K562 (cell line): ENCODE measurements at regions not wholly inside any gene's neighbourhood (a gene's known extent, or its start where the extent isn't known, plus 50 kb on each side); places are given as distances from the start of the nearest gene placed in this dataset.

Experiments
- ATAC-seq: fragments of 200-7000 bp; cut with Tn5 transposase; 3 replicates; pipeline ENCODE4 v1.9.1; 2020; ENCODE audit warnings: moderate library complexity
- BruUV-seq: library from RNA; stranded (reverse); fragments of 400-500 nt; replicated peaks from 2 replicates; lab custom pipeline; 2021; lab: Mats Ljungman, UMichigan
- CTCF ChIA-PET: fragments of 300-600 bp; formaldehyde crosslinking; extraction: SDS; loops from one replicate; lab custom pipeline; 2021; ENCODE audit warnings: low intra/inter-chr PET ratio; lab: Yijun Ruan, JAX
- POLR2A ChIA-PET: fragments of 300-600, 350-650 bp; sonication (Branson Sonifier 250); formaldehyde crosslinking; extraction: SDS; loops from one replicate; lab custom pipeline; 2021; ENCODE audit warnings: antibody characterized with exemption, inconsistent platforms; lab: Yijun Ruan, JAX
- DNase-seq, 4 experiments: peaks; one replicate each; pipeline versions ENCODE4 v3.0.0 to v3.0.0-alpha.2; 2011 to 2018; ENCODE audit warnings: low spot score in 3 of 4, mixed read lengths in 3 of 4; ENCODE audit errors: extremely low read depth in 1 of 4
- FAIRE-seq: peaks from 2 replicates; lab custom pipeline; 2011; peaks lifted over from hg19 to GRCh38; lab: Jason Lieb, UNC
- H2AFZ ChIP-seq: 2 replicates; pipeline ENCODE4 v1.6.0; 2011; ENCODE audit warnings: low read depth, low read length, control low read depth, inconsistent platforms
- H3K27ac ChIP-seq: fragments of 200-600 bp; 3 replicates; pipeline ENCODE4 v1.8.0; 2011; ENCODE audit warnings: low read depth, mild to moderate bottlenecking, control low read depth, inconsistent platforms, low read length, moderate library complexity, mixed read lengths; ENCODE audit errors: extremely low read depth
- H3K27me3 ChIP-seq, 2 experiments: fragments of 300-600 bp in 1 of 2; 2 replicates in 1 of 2; 3 replicates in 1 of 2; pipeline versions ENCODE4 v1.6.0 to v1.8.0; 2011; ENCODE audit warnings: inconsistent platforms in 2 of 2, low read length in 2 of 2, mild to moderate bottlenecking in 1 of 2, mixed read lengths in 1 of 2, moderate library complexity in 1 of 2; ENCODE audit not compliant: control insufficient read depth in 2 of 2, insufficient read depth in 2 of 2
- H3K36me3 ChIP-seq: fragments of 300-600 bp; 3 replicates; pipeline ENCODE4 v1.8.0; 2011; ENCODE audit warnings: mild to moderate bottlenecking, low read length, inconsistent platforms; ENCODE audit not compliant: control insufficient read depth, insufficient read depth
- H3K4me1 ChIP-seq, 2 experiments: fragments of 200-600 bp in 1 of 2; replicated peaks in 1 of 2; 2 replicates in 1 of 2; 3 replicates in 1 of 2; pipeline versions ENCODE4 v1.5.1 to v1.8.0; 2011; ENCODE audit warnings: inconsistent platforms in 2 of 2, low read length in 2 of 2, mild to moderate bottlenecking in 1 of 2, mixed read lengths in 1 of 2, moderate library complexity in 1 of 2; ENCODE audit not compliant: control insufficient read depth in 2 of 2, insufficient read depth in 2 of 2
- H3K4me2 ChIP-seq: 2 replicates; pipeline ENCODE4 v1.6.1; 2011; ENCODE audit warnings: low read length, control low read depth, inconsistent platforms, mixed read lengths; ENCODE audit not compliant: insufficient read depth
- H3K4me3 ChIP-seq: fragments of 200-600 bp; sonication (generic), shearing (Covaris generic); 2 replicates; pipeline ENCODE4 v1.5.1; 2016; ENCODE audit warnings: control low read depth, inconsistent platforms
- H3K79me2 ChIP-seq: fragments of 200-600 bp; 3 replicates; pipeline ENCODE4 v1.8.0; 2011; ENCODE audit warnings: low read length, inconsistent platforms; ENCODE audit not compliant: control insufficient read depth, insufficient read depth
- H3K9ac ChIP-seq, 2 experiments: 2 replicates each; pipeline versions ENCODE4 v1.6.0 to v1.6.1; 2011; ENCODE audit warnings: low read depth in 2 of 2, low read length in 2 of 2, control low read depth in 1 of 2, inconsistent platforms in 1 of 2, mild to moderate bottlenecking in 1 of 2, mixed read lengths in 1 of 2; ENCODE audit not compliant: insufficient read depth in 1 of 2
- H3K9me1 ChIP-seq: one replicate; pipeline ENCODE4 v1.6.0; 2011; ENCODE audit warnings: inconsistent platforms, mild to moderate bottlenecking, low read length, moderate library complexity; ENCODE audit not compliant: control insufficient read depth, insufficient read depth
- H3K9me3 ChIP-seq: replicated peaks from 2 replicates; pipeline ENCODE4 v1.5.1; 2011; ENCODE audit warnings: low read depth, low read length, inconsistent platforms; ENCODE audit not compliant: control insufficient read depth, insufficient read depth
- H4K20me1 ChIP-seq: replicated peaks from 2 replicates; pipeline ENCODE4 v1.6.1; 2011; ENCODE audit warnings: low read length, inconsistent platforms, mixed read lengths; ENCODE audit not compliant: control insufficient read depth, insufficient read depth
- ARNT ChIP-seq, 2 experiments: fragments of 450-650 bp; IDR thresholded peaks; 2 replicates each; pipeline ENCODE4 v1.6.1; 2016; ENCODE audit warnings: mild to moderate bottlenecking in 1 of 2
- CHCHD3 ChIP-seq: fragments of 250-450 bp; sonication (Bioruptor Pico); IDR thresholded peaks from 2 replicates; pipeline ENCODE4 v2.1.2; 2022; ENCODE audit warnings: mild to moderate bottlenecking
- CTBP1 ChIP-seq: fragments of 450-650 bp; IDR thresholded peaks from 2 replicates; pipeline ENCODE4 v1.6.1; 2016; ENCODE audit warnings: borderline replicate concordance
- DIDO1 ChIP-seq: fragments of 450-650 bp; IDR thresholded peaks from 2 replicates; pipeline ENCODE4 v1.6.1; 2016; ENCODE audit warnings: low read depth, missing biosample characterization, missing genetic modification characterization
- DNMT1 ChIP-seq: fragments of 450-650 bp; IDR thresholded peaks from 2 replicates; pipeline ENCODE4 v1.6.1; 2016; ENCODE audit warnings: antibody characterized with exemption, mild to moderate bottlenecking
- FOXK1 ChIP-seq: sonication (generic); formaldehyde crosslinking; IDR thresholded peaks from 2 replicates; pipeline ENCODE4 v1.8.0; 2022; ENCODE audit warnings: missing genetic modification reagents, mild to moderate bottlenecking, borderline replicate concordance
- KDM1A ChIP-seq, 2 experiments: fragments of 450-650 bp; IDR thresholded peaks; 2 replicates each; pipeline ENCODE4 v1.6.1; 2016; ENCODE audit warnings: mild to moderate bottlenecking in 2 of 2
- LEF1 ChIP-seq: fragments of 450-650 bp; IDR thresholded peaks from 2 replicates; pipeline ENCODE4 v1.6.1; 2016; ENCODE audit warnings: mild to moderate bottlenecking
- SMARCB1 ChIP-seq: IDR thresholded peaks from 2 replicates; pipeline ENCODE4 v1.6.1; 2011; ENCODE audit warnings: improper control_type of control experiment, low read depth; ENCODE audit not compliant: insufficient read length
- TEAD1 ChIP-seq, 2 experiments: fragments of 450-650 bp in 1 of 2; sonication (generic) in 1 of 2; formaldehyde crosslinking; IDR thresholded peaks; 2 replicates each; pipeline versions ENCODE4 v1.4.0 to v1.8.0; 2020 to 2022; ENCODE audit warnings: mild to moderate bottlenecking in 2 of 2, missing genetic modification reagents in 1 of 2
- ZKSCAN3 ChIP-seq: fragments of 250-450 bp; sonication (Bioruptor Pico); IDR thresholded peaks from 2 replicates; pipeline ENCODE4 v1.4.0; 2020
- WGBS: fragments of 100-300 bp; shearing (Covaris generic); methylation state at CpG from one replicate; pipeline ENCODE4 v1.1.6; 2016; ENCODE audit warnings: low coverage, mixed read lengths; ENCODE audit not compliant: insufficient coverage; ENCODE audit errors: missing lambda C conversion rate; 5-methylcytosine and 5-hydroxymethylcytosine counted together
- in situ Hi-C: fragments of 300-500 bp; cut with MboI; formaldehyde crosslinking; loops from 4 replicates; pipeline ENCODE4 v1.15.0; 2018; ENCODE audit warnings: inconsistent platforms, mixed read lengths
- intact Hi-C: fragments of 100-400 bp; cut with micrococcal nuclease; formaldehyde crosslinking; loops from 2 replicates; pipeline ENCODE4 v1.14.2; 2022
- TF ChIP-seq, protein P1 (sequence below): IDR thresholded peaks from 2 replicates; pipeline ENCODE4 v1.6.1; 2016; ENCODE audit warnings: missing genetic modification characterization, missing compliant biosample characterization

- WGBS: 1% methylated on average over 3 of the region's 3 CpGs
- ATAC-seq (no peak), FAIRE-seq (no peak), DNase-seq (no peak)
- no peak overlapping the region for H3K9ac ChIP-seq
- POLR2A ChIA-PET: no interaction called here
- intact Hi-C loops (no loop called here), in situ Hi-C loops (no loop called here)
- no peaks in the 10 kb centered on the region for H3K79me2 ChIP-seq
- BruUV-seq: no TSS peak
- H3K9me1 ChIP-seq: no peaks in the 10 kb centered on the region
- CTCF ChIA-PET: no interaction called here
- no peaks in the 10 kb centered on the region for H3K9me3 ChIP-seq
- no peaks in the 10 kb centered on the region for H3K36me3 ChIP-seq
- no peak overlapping the region for H3K4me3 ChIP-seq
- no peak for TF ChIP-seq DIDO1 (tag)
- no peak for TF ChIP-seq SMARCB1
- no peak for TF ChIP-seq ZKSCAN3
- TF ChIP-seq, protein P1, sequence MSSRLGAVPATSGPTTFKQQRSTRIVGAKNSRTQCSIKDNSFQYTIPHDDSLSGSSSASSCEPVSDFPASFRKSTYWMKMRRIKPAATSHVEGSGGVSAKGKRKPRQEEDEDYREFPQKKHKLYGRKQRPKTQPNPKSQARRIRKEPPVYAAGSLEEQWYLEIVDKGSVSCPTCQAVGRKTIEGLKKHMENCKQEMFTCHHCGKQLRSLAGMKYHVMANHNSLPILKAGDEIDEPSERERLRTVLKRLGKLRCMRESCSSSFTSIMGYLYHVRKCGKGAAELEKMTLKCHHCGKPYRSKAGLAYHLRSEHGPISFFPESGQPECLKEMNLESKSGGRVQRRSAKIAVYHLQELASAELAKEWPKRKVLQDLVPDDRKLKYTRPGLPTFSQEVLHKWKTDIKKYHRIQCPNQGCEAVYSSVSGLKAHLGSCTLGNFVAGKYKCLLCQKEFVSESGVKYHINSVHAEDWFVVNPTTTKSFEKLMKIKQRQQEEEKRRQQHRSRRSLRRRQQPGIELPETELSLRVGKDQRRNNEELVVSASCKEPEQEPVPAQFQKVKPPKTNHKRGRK: no peak
- no peak for TF ChIP-seq TEAD1 (CRISPR knock-in tag; IDR thresholded peaks at IDR 0.05)
- no peak for TF ChIP-seq DNMT1
- TF ChIP-seq ARNT (IDR thresholded peaks at IDR 0.05): no peak
- TF ChIP-seq CHCHD3 (CRISPR knock-in tag): no peak
- TF ChIP-seq CTBP1: no peak
- no peak for TF ChIP-seq KDM1A (IDR thresholded peaks at IDR 0.05)
- no peak for TF ChIP-seq FOXK1 (CRISPR knock-in tag)
- TF ChIP-seq LEF1: no peak
- H3K27me3 ChIP-seq: no peaks in the 10 kb centered on the region
- H3K27ac ChIP-seq: no peak overlapping the region
- no peaks in the 10 kb centered on the region for H3K4me1 ChIP-seq
- H2AFZ ChIP-seq: no peak overlapping the region
- no peak overlapping the region for H3K4me2 ChIP-seq
- no peaks in the 10 kb centered on the region for H4K20me1 ChIP-seq
These were observed 226.5 kb upstream of the GPR149 start for GRCh38 chr3:154656486-154656885.
